Activated CD8-positive, alpha-beta memory T cell treated with anti-CD3 and anti-CD28 coated beads, Interleukin-2, amount 50 U/mL, for 24 hours (primary cell): ENCODE measurements at regions not wholly inside any gene's neighbourhood (a gene's known extent, or its start where the extent isn't known, plus 50 kb on each side); places are given as distances from the start of the nearest gene placed in this dataset.
"Not testable (repeated sequence)": the region's sequence is repeated elsewhere in the genome, so short reads cannot be mapped to it uniquely, and the experiment has no call there.

Source experiments
- DNase-seq: peaks from one replicate; pipeline ENCODE4 v3.0.0-alpha.2; 2020; ENCODE audit errors: extremely low read depth

DNA sequence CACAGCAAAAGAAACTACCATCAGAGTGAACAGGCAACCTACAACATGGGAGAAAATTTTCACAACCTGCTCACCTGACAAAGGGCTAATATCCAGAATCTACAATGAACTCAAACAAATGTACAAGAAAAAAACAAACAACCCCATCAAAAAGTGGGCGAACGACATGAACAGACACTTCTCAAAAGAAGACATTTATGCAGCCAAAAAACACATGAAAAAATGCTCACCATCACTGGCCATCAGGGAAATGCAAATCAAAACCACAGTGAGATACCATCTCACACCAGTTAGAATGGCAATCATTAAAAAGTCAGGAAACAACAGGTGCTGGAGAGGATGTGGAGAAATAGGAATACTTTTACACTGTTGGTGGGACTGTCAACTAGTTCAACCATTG lies 207.8 kb downstream of the USP6NL start:
- DNase-seq, result not testable (repeated sequence)

DNA sequence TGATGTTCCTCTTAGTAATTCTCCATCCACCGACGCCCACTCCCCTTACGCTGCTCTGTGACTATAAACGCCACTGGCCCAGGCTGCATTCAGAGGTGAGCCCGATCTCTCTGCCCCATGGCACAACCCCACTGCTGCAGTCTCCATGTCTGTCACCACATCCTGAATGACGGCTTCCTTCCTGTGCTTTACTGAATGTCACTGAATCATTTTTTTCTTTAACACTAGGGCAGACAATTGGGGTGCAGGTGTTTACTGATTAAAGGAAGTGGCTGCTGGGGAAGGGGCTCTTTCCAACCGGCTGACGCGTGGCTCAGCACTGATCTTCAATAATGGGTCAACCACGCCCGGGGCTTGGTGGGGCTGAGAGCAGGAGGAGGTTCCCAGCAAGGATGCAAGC lies 208.3 kb downstream of the USP6NL start:
- DNase-seq, result peak; percentile 12

DNA sequence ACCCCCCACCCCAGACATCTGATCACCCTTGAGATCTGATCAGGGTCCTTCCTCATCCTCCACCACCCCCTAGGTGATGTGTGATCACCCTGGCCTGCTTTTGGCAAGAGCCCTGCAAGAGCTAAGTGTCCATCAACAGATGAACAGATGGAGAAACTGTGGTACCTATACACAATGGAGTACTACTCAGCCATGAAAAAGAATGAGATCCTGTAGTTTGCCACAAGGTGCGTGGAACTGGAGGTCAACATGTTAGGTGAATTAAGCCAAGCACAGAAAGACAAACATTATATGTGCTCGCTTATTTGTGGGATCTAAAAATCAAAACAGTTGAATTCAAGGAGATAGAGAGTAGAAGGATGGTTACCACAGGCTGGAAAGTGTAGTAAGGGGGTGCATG lies 209.1 kb downstream of the USP6NL start:
- no peak for DNase-seq

DNA sequence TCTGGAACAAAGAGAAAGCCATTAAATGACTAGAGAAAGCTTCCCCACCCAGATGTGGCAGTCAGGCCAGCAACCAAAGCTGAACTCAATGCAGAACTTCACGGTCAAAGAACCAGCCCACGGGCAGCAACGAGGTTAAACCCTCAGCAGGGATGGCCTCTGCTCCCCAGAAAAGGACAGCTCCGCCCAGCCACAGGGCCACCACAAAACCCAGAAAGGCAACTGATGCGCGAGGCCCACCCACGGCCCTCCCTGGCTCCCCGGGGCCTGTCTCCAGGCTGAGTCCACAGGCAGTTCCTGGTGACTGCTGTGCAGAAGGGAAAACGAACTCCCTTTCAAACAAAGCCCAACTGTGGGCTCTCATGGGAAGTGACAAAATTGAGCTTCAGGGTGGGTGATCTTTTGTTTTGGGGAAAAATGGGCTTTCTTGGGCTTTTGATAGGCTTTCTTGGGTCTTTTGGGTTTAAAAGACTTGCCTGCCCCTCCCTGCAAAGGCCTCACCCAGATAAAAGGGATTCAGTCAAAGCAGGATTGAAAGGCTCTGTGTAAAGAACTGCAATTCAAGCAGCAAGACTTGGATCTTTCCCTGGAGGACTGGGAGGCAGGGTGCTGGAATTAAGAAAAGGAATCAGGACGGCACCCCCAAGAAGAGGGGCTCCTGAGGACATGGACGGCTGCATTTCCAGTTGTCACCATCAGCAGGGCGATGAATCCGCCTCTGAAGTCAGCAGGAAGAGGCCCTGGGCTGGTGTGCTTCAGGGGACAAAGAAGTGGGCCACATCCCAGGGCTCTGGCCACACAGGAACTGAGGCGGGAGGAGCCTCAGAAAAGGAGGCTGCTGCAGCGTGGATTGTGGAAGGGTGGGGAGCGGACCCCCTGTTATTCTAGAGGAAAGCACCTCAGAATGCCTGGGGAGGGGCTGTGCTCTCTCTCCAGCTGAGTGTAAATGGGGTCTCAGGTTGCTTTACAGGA lies 209.9 kb downstream of the USP6NL start:
- no peak for DNase-seq

DNA sequence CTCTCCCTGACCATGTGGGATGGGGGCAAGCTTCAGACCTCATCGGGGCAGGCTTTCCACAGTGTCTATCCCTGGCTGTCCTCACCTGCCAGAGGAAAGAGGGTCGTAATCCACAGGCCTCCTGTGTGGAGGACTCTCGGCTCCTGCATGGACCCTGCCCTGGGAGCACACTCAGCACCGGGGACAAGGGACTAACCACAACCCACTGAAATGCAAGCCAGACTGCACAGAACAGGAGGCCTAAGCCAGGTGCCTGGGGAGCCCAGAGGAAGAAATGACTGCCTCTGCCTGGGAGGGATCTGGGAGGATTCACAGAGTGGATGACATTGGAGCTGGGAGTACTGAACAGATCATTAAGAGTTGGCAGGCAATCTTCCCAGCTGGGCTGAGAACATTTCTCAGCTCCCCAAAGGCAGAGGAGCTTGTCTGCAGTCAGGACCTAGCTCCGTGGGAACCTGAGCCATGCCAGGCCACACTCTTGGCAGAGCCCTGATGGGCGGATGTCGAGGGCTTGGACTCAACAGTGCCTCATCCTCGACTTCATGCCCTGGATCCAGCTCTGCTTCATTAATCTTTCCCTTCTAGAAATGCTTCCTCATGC lies 213.4 kb downstream of the USP6NL start:
- no peak for DNase-seq

DNA sequence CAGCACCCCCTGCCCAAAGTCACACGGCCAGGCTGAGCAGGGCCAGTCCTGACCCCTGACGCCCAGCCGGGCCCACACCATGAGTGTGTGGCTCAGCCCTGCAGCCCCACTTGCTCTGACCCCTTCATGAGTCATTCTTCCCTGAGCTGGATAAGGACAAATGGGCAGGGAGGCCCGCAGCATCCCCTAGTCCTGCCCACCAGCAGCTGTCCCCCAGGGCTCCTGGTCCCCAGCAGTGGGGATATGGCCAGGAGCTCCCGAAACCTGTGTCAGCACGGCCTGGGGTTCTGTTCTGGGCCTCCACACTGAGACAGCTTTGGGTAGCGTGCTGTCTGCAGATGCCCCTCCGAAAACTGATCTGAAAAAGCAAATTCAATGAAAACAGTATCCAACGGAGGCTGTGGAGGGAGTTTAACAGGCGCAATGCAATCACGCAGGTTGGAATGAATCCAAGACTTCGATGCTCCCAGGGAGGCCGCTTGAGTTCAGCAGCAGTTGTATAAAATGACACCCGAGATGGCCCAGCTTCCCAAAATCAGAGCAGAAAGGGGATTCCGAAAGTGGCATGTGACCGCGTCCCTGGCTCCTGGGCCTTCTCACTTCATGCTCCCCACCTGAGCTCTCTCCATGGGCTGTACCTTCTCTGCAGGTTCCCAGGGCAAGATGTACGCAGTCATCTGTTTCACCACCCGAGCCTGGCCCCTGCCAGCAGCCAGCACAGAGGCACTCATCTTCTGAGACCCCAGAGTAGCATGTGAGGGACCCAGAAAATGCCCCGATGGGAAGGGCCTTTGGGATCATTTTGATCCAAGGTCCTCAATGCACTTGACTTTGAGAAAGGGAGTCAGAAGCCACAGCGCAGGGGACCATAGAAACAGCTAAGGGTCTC lies 214.1 kb downstream of the USP6NL start:
- DNase-seq, result no peak

DNA sequence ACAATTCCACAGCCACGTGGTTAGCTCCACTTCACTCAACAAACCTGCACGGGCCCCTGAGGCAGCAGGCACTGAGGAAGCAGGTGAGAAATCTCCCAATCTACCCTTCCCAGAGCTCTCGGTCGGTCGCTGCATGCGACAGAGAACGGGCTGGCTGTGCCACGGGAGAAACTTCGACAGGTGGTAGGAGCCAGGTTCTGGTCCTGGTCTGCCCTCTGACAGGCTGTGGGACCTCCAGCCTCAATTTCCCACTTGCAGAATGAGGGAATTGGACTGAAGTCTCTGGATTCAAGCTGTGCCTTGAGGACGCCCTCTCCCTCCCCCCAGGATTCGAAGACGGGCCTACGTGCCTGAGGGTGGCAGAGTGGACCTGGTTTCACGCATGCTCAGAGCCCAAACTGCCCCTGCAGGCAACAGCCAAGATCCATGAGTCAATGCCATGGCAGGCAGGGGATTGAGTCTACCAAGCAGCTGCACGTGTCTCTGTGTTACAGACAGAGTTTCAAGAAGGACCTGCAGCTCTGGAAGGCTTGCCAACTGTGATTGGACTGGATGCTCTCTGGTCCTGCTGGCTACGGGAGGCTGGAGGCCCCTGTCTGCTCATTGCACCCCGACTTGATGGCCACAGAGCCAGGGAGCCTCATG lies 215.0 kb downstream of the USP6NL start:
- no peak for DNase-seq

DNA sequence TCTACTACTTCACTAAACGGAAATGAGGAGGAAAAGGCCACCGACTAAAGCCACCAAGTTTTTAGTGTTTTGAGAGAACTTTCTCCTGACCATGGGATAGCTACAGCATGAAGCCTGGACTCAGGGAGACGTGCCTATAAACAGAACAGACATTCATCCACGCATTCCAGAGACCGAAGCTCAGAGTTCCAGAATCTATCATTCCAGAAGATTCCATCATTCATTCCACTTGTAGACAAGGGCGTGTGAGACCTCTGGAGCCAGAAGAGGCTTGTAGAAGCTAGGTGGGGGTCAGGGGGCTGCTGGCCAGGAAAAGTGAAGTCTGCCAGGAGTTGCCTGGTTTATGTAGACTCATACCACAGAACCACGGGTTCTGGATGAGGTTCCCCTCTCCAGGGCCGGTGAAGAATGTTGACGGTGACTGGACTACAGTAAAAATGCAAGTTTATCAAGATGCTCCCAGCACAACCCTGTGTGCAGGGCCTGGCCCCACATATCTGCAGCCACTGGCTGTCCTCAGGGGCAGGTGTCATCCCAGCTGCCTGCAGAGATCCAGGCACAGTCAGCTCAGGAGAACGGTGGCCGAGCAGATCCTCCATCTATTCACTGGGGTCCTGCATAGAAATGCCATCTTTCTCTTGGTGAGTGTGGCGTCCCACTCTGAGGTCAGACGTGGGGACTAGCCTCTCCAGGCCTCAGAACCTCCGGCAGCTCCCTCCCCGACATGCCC lies 215.7 kb downstream of the USP6NL start:
- no peak for DNase-seq

DNA sequence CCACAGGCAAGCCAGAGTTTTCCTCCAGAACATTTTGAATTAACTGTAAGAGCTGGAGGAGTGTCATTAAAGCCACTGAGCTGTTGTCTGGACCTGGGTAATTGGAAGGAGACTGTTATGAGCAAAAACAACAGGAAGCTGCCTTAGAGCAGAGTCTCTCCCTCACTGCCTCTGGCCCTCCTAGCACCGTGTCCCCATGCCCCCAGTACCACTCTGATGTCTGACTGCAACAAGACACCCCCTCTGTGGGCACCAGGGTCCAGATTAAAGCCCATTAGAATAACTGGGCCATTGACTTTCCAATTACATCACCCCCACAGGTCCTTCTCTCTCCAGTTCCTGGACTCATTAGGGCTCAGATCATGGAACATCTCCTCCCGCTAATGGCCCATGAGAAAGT lies 216.3 kb downstream of the USP6NL start:
- no peak for DNase-seq

DNA sequence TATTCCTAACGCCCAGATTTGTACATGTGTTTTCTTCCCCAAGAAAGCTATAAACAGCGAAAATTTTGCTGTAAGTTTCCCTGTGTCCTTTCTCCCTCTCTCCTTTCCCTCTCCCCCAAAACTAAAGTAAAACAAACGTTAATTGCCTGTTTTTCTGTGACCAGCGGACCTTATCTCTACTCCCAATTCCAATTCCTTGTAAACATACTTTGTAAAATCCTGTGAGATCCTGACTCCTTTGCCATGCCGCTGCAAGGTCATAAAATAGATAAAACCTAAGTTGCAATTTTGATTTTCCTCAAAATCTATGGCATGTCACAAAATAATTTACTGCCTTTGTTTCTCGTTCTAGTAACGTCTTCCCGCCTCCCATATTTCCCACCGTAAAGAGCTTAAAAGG lies 217.6 kb downstream of the USP6NL start:
- DNase-seq, result no peak

DNA sequence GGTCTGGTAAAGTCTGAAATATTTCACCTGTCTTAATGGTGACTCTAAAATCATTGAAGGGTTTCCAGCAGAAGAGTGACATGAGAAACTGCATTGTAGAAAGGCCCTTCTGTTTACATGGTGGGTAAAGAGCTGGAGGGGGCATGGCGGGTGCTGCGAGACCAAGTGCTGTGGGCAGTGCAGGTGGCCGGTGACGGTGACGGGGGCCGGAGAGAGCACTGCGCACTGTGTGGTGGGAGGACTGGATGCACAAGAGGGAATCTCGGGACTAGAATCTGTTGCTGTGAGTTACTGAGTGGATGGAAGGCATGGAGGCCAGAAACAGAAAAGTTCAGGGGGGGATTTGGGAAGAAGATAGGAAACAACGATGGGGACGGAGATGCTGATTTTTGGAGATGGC lies 218.7 kb downstream of the USP6NL start:
- DNase-seq, result no peak

DNA sequence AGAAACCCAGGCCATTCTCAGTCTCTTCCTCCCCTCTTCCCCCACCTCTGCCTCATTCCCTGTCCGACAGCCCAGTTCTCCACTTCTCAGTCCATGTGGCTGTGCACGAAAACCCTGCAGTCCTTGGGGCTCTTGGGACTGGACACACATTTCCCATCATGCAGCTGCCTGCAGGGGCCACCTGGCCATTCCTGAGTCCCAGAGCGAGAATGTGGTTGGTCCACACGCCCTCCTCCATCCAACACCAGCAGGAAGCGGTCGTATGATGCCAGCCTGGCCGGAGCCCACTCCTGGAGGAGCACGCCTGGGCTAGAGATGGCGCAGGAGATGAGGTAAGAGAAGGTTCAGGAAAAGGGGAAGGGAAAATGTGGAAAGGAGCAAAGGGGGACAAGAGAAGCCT lies 222.5 kb downstream of the USP6NL start:
- no peak for DNase-seq

DNA sequence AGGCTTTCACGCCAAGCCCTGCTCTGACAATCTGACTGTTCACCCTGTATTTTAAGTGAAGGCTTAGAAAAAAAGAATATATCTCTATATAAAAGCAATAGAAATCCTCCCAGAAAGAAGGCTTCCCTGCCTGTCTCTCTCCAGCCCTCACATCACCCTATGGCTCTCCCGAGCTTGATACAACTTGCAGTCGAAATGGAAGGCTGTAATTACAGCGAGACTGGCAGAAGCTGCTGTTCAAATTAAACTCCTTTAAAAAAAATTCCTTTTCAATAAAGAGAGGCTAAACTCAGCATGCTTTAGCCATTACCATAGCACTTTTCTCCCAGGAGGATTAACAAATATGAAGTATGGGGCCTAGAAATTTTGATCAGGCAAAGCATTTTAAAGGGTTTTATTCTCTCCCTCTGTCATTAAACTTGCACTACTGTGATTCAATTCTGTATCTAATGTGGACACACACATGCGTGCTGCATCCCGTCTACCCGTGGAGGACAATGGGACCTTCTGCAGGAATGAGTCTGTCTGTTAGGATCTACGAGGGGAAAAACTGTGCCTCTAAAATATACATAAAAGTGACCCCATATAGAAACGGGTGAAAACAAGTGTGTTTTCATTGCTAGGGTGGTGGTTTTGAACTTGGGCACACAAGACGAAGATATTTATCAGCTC lies 223.8 kb downstream of the USP6NL start:
- DNase-seq, result no peak

DNA sequence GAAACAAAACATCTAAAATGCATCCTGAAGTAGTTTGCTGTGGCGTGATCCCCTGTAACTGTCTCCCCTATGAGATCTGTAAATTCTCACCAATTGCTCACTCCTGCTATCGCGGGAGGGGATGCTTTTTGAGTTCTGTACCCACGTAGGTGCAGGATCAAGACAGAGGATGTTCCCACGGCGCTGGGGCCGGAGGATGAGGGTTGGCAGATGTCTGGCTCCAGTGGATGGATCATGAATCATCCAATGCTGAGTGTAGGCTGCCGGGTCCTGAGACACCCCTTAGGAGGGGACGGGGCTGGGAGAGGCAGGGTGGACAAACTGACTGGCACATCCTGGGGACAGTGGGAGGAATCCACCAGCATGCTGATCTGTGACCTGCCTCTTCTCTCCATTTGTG lies 224.4 kb downstream of the USP6NL start:
- DNase-seq, result no peak
